HG02938 (cell line): ENCODE measurements at regions not wholly inside any gene's neighbourhood (a gene's known extent, or its start where the extent isn't known, plus 50 kb on each side); places are given as distances from the start of the nearest gene placed in this dataset.

Source experiments
- ATAC-seq: cut with Tn5 transposase; IDR thresholded peaks from one replicate; pipeline ENCODE4 v1.9.1; 2021; ENCODE audit warnings: mild to moderate bottlenecking, moderate library complexity; ENCODE audit not compliant: unreplicated experiment

GRCh38 chr9:116058421-116058820 is 95.2 kb upstream of the PAPPA start:
- no peak for ATAC-seq

DNA sequence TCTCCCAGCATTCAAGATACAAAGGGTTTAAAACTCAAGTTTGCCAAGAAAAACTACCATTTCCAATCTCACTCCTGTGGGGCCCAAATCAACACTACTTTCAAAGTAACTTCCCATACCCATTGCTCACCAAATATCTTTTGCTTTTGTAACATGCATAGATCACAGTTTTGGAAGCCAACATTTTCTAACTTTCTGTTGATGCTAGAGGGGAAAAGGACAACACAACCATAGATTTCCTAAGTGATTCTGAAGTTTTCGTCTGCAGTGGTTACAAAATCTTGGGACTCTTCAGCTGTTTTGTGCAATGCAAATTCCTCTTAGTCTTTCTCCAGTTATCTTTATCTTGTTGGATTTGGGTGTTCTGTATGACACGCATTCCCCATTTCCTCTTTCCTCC is 94.1 kb upstream of the PAPPA start:
- ATAC-seq: no peak

GRCh38 chr9:116060631-116061030 is 93.0 kb upstream of the PAPPA start:
- no peak for ATAC-seq

- ATAC-seq: no peak
These were observed 91.9 kb upstream of the PAPPA start for GRCh38 chr9:116061546-116062205.

DNA sequence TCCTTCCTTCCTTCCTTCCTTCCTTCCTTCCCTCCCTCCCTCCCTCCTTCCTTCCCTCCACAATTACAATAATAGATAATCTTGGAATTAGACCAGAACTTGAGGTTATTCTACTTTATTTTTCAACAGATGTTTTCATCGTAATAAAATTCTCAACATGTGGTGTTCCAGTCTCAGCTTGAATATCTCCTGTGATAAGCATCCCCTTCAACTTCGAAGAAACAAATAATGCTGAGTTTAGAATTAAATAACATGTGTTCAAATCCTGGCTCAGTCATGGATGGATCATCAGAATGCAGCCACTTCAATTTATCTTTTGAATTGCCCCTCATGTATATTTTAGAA is 91.4 kb upstream of the PAPPA start:
- no peak for ATAC-seq

DNA sequence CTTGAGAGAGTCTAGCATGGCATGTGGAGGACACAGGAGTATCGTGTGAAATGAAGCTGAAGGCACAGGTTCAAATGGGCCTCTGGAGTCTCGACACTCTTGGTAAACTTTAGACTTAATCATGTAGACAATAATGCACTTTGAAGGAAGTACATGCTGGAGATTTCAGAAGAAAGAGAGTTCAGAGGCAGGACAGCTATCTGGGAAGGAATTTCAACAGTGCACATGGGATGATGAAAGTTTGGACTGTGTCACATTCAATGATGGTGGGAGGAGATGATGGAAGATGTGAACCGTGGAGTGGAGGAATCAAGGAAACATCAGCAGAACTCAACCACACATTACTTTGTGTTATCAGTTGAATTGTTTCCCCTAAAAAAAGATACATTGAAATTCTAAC is 88.6 kb upstream of the PAPPA start:
- ATAC-seq: no peak

GRCh38 chr9:116066221-116066620 is 87.4 kb upstream of the PAPPA start:
- no peak for ATAC-seq

DNA sequence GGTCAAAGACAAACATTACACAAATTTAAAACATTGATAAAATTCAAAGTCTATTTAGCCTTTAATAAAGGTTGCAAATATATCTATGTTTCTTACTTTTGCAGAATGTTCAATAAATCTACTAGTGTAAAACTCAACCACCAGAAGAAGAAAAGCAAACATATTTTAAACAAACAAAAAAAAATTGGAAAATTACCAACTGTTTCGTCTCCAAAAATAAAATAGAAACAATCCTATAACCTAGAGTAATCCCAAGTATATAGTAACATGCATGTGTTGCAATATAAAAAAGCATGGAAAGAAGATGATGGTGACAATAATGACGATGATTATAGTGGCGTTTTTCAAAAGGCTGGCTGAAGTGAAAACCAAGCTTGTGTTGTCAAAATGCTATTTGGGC is 86.0 kb upstream of the PAPPA start:
- no peak for ATAC-seq

- ATAC-seq: no peak
These were observed 83.2 kb upstream of the PAPPA start for GRCh38 chr9:116070256-116070914.

DNA sequence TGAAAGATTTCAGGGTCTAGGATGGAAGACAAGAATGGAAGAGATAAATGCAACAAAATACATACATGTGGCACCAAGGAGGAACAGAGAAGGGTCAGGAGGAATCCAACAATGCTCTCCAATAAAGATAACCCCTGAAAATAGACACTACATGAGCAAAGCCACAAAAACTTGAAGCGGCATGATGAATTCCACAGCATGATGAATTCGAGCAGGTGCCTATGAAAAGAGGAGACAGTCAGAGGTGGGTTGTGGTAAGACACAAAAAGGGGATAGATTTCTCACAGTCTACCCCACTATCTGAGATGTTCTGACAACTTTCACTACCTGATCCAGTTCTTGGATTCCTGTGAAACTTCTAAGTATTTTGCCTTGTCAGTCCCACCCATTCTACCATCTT is 81.5 kb upstream of the PAPPA start:
- ATAC-seq: no peak

DNA sequence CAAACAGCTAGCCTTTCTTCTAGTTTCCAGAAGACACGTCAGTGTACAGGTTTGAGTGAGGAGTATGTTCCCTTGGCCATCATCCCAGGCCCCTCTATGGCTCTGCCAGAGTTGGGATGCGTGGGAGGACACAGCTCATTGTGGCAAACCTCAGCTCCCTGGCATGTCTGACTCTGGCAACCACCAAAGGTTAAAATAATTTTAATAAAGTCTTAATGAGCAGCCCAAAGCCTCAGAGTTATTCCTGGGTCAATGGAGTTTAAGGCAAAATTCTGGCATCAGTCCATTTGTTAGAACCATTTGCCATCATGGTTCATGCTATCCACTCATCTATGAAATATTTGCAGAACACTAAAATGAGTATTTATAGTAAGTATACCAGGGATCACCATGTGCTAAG is 79.8 kb upstream of the PAPPA start:
- no peak for ATAC-seq

- no peak for ATAC-seq
These were observed 78.9 kb upstream of the PAPPA start for GRCh38 chr9:116074658-116075057.

GRCh38 chr9:116075191-116075590 is 78.4 kb upstream of the PAPPA start:
- ATAC-seq: no peak

DNA sequence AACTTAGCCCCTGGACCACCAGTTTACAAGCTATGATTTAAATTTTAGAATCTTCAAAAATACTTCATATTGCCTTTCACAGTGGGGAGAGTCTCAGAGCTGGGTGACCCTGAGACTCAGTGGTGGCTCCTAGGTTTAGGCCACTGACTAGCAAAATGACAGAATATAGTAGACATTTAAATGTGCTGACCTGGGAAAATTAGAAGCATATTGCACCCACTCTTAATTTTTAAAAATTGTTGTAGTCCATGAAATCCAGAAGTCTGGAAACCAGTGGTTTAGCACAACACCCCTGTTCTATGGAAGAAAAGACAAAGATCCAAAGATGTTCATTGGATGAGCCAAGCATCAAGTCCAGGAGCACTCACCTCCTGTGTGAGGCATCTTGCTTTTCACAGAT is 75.0 kb upstream of the PAPPA start:
- no peak for ATAC-seq

- ATAC-seq: no peak
These were observed 73.0 kb upstream of the PAPPA start for GRCh38 chr9:116080561-116080960.

DNA sequence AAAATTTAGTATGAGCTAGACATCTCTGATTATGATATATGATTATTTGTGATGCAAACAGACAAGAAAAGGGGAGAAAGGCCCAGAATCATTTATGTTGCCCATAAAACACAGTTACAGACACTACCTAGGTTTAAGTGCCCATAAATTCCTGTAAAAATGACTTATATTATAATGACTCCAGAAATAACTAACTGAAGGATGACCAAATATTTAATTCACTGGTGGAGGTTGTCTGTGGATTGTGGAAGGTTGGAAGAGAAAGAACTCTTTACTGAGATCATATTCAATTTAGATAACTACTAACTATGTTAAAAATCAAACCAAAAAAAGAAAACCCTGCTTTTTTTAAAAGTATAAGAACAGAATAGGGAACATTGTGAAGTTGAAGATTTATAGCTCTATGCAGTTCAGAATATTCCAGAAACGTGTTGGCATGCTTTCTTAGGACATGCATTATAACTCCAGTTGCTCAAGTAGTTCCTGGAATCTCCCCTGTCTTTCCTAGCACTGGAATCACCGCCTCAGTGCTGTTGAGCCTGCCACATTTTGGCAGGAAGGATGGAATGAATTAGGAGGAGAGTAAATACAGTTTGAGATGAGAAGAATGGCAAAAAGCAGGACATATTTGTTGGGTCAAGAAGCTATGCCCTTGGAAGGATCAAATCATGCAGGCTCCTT is 72.0 kb upstream of the PAPPA start:
- ATAC-seq: no peak

DNA sequence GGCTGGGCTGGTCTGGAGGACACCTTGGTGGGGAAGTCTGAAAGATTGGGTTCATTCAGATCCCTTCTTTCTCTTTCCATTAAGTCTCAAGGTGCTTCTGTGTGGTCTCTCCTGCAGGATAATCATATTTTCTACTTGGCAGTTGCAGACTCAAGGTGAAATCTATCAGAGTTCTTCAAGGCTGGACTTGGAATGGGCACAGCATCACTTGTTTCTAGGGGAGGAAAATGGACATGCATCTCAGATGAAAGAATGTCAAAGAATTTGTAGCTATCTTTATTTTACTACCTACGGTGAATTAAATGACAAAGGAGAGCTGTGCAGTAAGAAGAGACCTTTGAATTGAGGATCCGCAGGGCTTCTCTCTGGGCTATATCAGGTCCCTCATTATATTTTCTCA is 69.8 kb upstream of the PAPPA start:
- no peak for ATAC-seq

DNA sequence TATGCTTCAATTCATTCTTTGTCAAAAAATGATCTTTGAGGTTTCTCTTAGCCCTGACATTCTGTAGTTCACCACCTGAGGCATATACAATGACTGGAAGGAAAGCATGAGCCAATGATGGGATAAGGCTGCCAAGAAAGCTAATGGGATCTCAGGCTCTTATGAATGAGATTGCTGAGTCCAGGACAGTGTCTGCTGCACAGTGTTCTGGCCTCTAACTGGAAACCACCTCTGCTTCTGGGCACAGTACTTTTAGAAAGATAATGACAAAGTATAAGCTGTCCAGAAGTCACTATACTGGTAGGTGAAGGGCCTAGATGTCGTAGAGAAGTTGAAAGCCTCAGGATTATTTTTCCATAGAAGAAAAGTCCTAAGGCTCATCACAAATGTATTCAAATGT is 69.1 kb upstream of the PAPPA start:
- no peak for ATAC-seq

DNA sequence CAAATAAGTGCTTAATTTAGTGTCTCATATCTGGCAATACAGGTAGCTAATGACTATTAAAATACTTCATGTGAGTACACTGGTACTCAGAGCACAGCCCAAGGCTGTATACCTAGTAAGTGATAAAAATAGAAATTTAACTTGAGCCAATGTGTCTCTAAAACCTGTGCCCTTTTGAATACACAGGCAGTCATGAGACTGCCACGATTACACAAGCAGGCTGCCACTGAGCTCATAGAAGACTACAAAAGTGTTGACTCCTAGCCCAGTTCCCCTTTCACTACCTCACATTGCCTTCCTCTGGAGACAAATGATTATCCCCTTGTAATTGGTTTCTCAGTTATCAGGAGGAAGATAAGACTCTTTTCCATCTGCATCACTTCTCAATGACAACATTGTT is 66.3 kb upstream of the PAPPA start:
- no peak for ATAC-seq

- no peak for ATAC-seq
These were observed 65.8 kb upstream of the PAPPA start for GRCh38 chr9:116087751-116088194.

DNA sequence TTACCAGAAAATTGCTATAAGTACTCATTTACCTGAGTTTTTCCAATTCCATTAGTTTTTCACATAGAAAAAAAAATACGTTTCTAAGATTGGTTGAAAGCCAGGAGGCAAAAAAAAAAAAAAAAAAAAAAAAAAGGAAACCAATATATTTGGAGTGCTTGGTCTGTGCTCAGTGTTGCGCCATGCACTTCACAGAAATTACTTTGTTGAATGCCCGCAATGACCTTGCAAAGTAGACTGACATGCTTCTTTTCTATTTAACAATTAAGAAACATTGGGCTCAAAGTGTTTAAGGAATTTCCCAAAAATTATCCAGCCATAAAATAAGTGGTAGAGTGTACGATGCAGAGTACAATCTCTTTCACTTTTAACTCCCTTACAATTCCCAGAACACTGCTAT is 65.2 kb upstream of the PAPPA start:
- no peak for ATAC-seq

DNA sequence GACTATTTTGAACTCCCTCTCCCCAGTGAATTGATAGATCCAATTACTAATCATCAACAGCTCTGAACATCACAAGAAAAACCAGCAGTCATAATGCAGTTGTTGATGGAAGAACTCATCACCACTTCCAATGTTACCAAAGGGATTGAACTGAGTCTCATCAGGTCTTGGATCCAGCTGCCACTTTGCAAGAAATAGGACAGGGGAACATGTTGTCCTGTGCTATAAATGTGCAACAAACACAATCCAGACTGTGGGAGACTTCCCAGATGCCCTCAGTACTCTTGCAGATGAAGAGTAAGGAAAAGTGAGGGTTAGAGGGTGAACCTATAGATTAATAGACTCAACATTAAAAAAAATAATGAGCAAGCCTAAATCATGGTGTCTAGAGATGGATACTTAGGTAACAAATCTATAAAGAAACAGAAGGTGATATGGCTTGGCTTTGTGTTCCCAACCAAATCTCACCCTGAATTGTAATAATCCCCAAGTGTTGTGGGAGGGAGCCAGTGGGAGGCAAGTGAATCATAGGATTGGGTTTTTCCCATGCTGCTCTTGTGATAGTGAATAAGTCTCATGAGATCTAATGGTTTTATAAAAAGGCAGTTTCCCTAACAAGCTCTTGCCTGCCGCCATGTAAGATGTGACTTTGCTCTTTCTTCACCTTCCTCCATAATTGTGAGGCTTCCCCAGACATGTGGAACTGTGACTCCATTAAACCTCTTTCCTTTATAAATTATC is 63.4 kb upstream of the PAPPA start:
- ATAC-seq: no peak
